ENCODE measurements at regions not wholly inside any gene's neighbourhood (a gene's known extent, or its start where the extent isn't known, plus 50 kb on each side); places are given as distances from the start of the nearest gene placed in this dataset.

- Histone ChIP-seq H3K27me3 (ENCODE audit: control insufficient read depth in 1 of 2, insufficient read depth in 2 of 2, low read length in 1 of 2) (no peaks in the 10 kb centered on the region), H3K4me1 (ENCODE audit: control insufficient read depth in 1 of 2, insufficient read depth in 2 of 2, low read length in 2 of 2) (no peaks in the 10 kb centered on the region), H3K4me3 (ENCODE audit: low read length in 2 of 2) (no peak overlapping the region), H3K9me3 (ENCODE audit: control insufficient read depth, low read length) (no peaks in the 10 kb centered on the region), H3K27ac (ENCODE audit: low read depth in 1 of 2, low read length in 2 of 2) (no peak overlapping the region), H3K36me3 (ENCODE audit: control insufficient read depth in 1 of 2, insufficient read depth in 2 of 2, low read length in 1 of 2) (no peaks in the 10 kb centered on the region)
- DNase-seq, result no peak
- WGBS, 2 donors, result 40 to 44% methylated on average over 1 of the region's 1 CpG
- intact Hi-C loops (cut with DNase I), result no loop called here
- ATAC-seq (ENCODE audit: low FRiP score), result no peak
These were observed 464.8 kb downstream of the EPHA3 start for GRCh38 chr3:89572261-89572660.

DNA sequence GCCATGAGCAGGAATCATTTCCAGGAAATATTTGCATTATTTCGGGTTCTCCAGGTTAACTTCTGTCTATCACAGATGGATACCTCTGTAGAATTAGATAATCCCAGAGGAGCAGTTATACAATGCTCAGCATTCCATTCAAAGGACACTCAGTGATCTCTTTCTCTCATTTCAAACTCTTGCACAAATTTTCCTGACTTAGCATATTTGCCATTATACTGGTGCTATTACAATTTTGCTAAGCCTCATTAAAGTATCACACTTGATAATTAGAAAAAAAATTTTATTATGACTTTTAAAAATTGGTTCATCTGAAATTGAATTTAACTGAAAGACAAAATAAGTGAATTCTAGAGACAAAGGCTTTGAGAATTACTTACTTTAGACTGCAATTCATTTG is 469.0 kb downstream of the EPHA3 start:
- intact Hi-C loops (cut with DNase I), result no loop called here
- no peak for DNase-seq
- no peaks in the 10 kb centered on the region for H3K36me3 ChIP-seq (ENCODE audit: control insufficient read depth in 1 of 2, insufficient read depth in 2 of 2, low read length in 1 of 2)
- no peaks in the 10 kb centered on the region for H3K9me3 ChIP-seq (ENCODE audit: control insufficient read depth, low read length)
- H3K4me3 ChIP-seq (ENCODE audit: low read length in 2 of 2), result no peak overlapping the region
- WGBS, 2 donors, result 67 to 68% methylated on average over 1 of the region's 1 CpG
- no peak for ATAC-seq (ENCODE audit: low FRiP score)
- no peaks in the 10 kb centered on the region for H3K4me1 ChIP-seq (ENCODE audit: control insufficient read depth in 1 of 2, insufficient read depth in 2 of 2, low read length in 2 of 2)
- no peak overlapping the region for H3K27ac ChIP-seq (ENCODE audit: low read depth in 1 of 2, low read length in 2 of 2)
- no peaks in the 10 kb centered on the region for H3K27me3 ChIP-seq (ENCODE audit: control insufficient read depth in 1 of 2, insufficient read depth in 2 of 2, low read length in 1 of 2)

DNA sequence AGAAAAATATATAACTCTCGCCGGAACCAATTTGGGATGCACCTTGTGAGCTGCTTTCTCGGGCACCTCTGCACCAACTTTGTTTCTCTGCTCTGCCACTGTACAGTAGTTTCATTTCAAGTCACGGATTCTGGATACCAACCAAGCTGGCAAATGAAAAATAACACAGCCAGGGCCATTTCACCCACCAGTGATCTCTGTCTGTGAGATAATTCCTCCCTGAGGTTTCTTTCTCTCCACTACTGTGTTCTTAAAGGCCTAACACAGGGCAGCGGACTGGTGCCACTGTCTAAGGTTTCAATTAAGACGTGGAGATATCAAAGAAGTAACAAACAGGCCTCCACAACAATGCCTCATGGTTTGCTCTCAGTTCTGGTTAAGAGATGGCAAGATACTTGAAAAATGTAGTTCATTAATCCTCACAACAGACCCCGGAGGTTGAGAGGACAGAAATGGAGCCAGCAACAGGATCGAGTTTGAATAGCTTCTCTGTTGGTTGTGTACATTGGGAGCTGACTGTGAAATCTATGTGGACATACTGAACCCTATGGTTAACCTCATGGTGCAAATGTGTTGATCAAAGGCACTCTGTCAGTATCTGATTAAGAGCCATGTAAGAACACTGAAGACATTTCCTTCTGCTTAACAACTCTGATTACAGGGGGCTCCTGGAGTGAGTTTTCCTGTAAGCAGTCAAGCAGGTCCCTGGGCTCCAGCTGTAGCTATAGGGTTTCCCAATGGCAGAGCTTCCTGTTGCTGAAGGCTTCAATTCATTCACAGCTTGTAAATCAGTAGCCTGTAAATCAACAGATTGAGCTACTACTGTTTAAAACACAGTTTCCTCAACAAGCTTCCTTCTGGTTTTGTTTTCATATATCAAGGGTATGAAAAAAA is 470.5 kb downstream of the EPHA3 start:
- Histone ChIP-seq H3K27me3 (ENCODE audit: control insufficient read depth in 1 of 2, insufficient read depth in 2 of 2, low read length in 1 of 2) (no peaks in the 10 kb centered on the region), H3K36me3 (ENCODE audit: control insufficient read depth in 1 of 2, insufficient read depth in 2 of 2, low read length in 1 of 2) (no peaks in the 10 kb centered on the region), H3K4me3 (ENCODE audit: low read length in 2 of 2) (no peak overlapping the region), H3K9me3 (ENCODE audit: control insufficient read depth, low read length) (no peaks in the 10 kb centered on the region), H3K4me1 (ENCODE audit: control insufficient read depth in 1 of 2, insufficient read depth in 2 of 2, low read length in 2 of 2) (no peaks in the 10 kb centered on the region), H3K27ac (ENCODE audit: low read depth in 1 of 2, low read length in 2 of 2) (no peak overlapping the region)
- DNase-seq (no peak), ATAC-seq (ENCODE audit: low FRiP score) (no peak)
- 73 to 81% methylated on average over 8 of the region's 8 CpGs for WGBS, 2 donors
- intact Hi-C loops (cut with DNase I), result no loop called here

DNA sequence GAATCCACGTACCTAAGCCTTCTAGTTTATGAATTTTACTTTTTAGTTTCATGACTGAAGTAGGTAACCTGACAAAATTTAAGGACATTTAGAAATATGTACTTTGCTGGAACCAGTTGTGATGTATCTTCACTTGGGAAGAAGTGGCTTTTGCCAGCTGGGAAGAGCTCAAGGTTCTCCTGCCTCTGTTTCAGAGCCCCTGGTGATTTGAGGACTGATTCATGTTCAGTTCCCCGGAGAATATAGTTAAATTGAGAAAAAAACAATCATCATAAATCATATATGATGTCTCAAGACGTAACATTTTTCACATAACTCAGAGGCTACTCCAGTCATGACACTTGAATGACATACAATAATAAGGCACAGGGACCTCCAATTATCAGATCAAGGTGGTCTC is 473.4 kb downstream of the EPHA3 start:
- intact Hi-C loops (cut with DNase I), result no loop called here
- no peaks in the 10 kb centered on the region for H3K36me3 ChIP-seq (ENCODE audit: control insufficient read depth in 1 of 2, insufficient read depth in 2 of 2, low read length in 1 of 2)
- no peaks in the 10 kb centered on the region for H3K4me1 ChIP-seq (ENCODE audit: control insufficient read depth in 1 of 2, insufficient read depth in 2 of 2, low read length in 2 of 2)
- no peaks in the 10 kb centered on the region for H3K27me3 ChIP-seq (ENCODE audit: control insufficient read depth in 1 of 2, insufficient read depth in 2 of 2, low read length in 1 of 2)
- no peak overlapping the region for H3K4me3 ChIP-seq (ENCODE audit: low read length in 2 of 2)
- WGBS, 2 donors, result 52 to 69% methylated on average over 3 of the region's 3 CpGs
- DNase-seq, result no peak
- no peak overlapping the region for H3K27ac ChIP-seq (ENCODE audit: low read depth in 1 of 2, low read length in 2 of 2)
- ATAC-seq (ENCODE audit: low FRiP score), result no peak
- H3K9me3 ChIP-seq (ENCODE audit: control insufficient read depth, low read length), result no peaks in the 10 kb centered on the region

- Histone ChIP-seq H3K4me3 (ENCODE audit: low read length in 2 of 2) (no peak overlapping the region), H3K27ac (ENCODE audit: low read depth in 1 of 2, low read length in 2 of 2) (no peak overlapping the region), H3K4me1 (ENCODE audit: control insufficient read depth in 1 of 2, insufficient read depth in 2 of 2, low read length in 2 of 2) (no peaks in the 10 kb centered on the region), H3K36me3 (ENCODE audit: control insufficient read depth in 1 of 2, insufficient read depth in 2 of 2, low read length in 1 of 2) (no peaks in the 10 kb centered on the region), H3K27me3 (ENCODE audit: control insufficient read depth in 1 of 2, insufficient read depth in 2 of 2, low read length in 1 of 2) (no peaks in the 10 kb centered on the region), H3K9me3 (ENCODE audit: control insufficient read depth, low read length) (no peaks in the 10 kb centered on the region)
- intact Hi-C loops (cut with DNase I), result no loop called here
- DNase-seq (no peak), ATAC-seq (ENCODE audit: low FRiP score) (no peak)
- WGBS, 2 donors, result 81 to 87% methylated on average over 3 of the region's 3 CpGs
These were observed 477.0 kb downstream of the EPHA3 start for GRCh38 chr3:89584398-89584797.

- intact Hi-C loops (cut with DNase I), result no loop called here
- no peak overlapping the region for H3K4me3 ChIP-seq (ENCODE audit: low read length in 2 of 2)
- ATAC-seq (ENCODE audit: low FRiP score) (no peak), DNase-seq (no peak)
- H3K9me3 ChIP-seq (ENCODE audit: control insufficient read depth, low read length), result no peaks in the 10 kb centered on the region
- no peaks in the 10 kb centered on the region for H3K27me3 ChIP-seq (ENCODE audit: control insufficient read depth in 1 of 2, insufficient read depth in 2 of 2, low read length in 1 of 2)
- WGBS, 2 donors, result 70 to 83% methylated on average over 2 of the region's 2 CpGs
- no peaks in the 10 kb centered on the region for H3K36me3 ChIP-seq (ENCODE audit: control insufficient read depth in 1 of 2, insufficient read depth in 2 of 2, low read length in 1 of 2)
- no peaks in the 10 kb centered on the region for H3K4me1 ChIP-seq (ENCODE audit: control insufficient read depth in 1 of 2, insufficient read depth in 2 of 2, low read length in 2 of 2)
- no peak overlapping the region for H3K27ac ChIP-seq (ENCODE audit: low read depth in 1 of 2, low read length in 2 of 2)
These were observed 478.8 kb downstream of the EPHA3 start for GRCh38 chr3:89586256-89586655.

GRCh38 chr3:89586676-89587075 is 479.3 kb downstream of the EPHA3 start:
- H3K4me1 ChIP-seq (ENCODE audit: control insufficient read depth in 1 of 2, insufficient read depth in 2 of 2, low read length in 2 of 2), result no peaks in the 10 kb centered on the region
- no peak overlapping the region for H3K27ac ChIP-seq (ENCODE audit: low read depth in 1 of 2, low read length in 2 of 2)
- no peaks in the 10 kb centered on the region for H3K9me3 ChIP-seq (ENCODE audit: control insufficient read depth, low read length)
- DNase-seq (no peak), ATAC-seq (ENCODE audit: low FRiP score) (no peak)
- no peak overlapping the region for H3K4me3 ChIP-seq (ENCODE audit: low read length in 2 of 2)
- intact Hi-C loops (cut with DNase I), result no loop called here
- 99 to 100% methylated on average over 1 of the region's 1 CpG for WGBS, 2 donors
- H3K36me3 ChIP-seq (ENCODE audit: control insufficient read depth in 1 of 2, insufficient read depth in 2 of 2, low read length in 1 of 2), result no peaks in the 10 kb centered on the region
- no peaks in the 10 kb centered on the region for H3K27me3 ChIP-seq (ENCODE audit: control insufficient read depth in 1 of 2, insufficient read depth in 2 of 2, low read length in 1 of 2)

DNA sequence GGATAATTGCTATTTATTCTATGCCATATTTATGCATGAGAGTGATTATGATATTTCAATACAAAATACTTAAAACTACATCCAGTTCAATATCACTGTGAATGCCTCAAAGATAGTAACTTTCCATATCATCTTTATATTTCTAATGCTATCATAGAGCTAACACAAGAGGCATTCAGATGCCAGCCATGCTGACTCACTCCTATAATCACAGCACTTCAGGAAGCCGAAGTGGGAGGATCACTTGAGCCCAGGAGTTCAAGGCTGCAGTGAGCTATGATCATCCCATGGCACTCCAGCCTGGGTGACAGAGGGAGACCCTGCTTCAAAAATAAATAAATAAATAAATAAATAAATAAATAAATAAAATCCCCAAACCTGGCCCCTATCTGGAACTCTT is 498.7 kb downstream of the EPHA3 start:
- ATAC-seq (ENCODE audit: low FRiP score), result no peak
- no peaks in the 10 kb centered on the region for H3K36me3 ChIP-seq (ENCODE audit: control insufficient read depth in 1 of 2, insufficient read depth in 2 of 2, low read length in 1 of 2)
- no peak overlapping the region for H3K4me3 ChIP-seq (ENCODE audit: low read length in 2 of 2)
- no peak overlapping the region for H3K27ac ChIP-seq (ENCODE audit: low read depth in 1 of 2, low read length in 2 of 2)
- no peaks in the 10 kb centered on the region for H3K4me1 ChIP-seq (ENCODE audit: control insufficient read depth in 1 of 2, insufficient read depth in 2 of 2, low read length in 2 of 2)
- intact Hi-C loops (cut with DNase I), result no loop called here
- no peaks in the 10 kb centered on the region for H3K27me3 ChIP-seq (ENCODE audit: control insufficient read depth in 1 of 2, insufficient read depth in 2 of 2, low read length in 1 of 2)
- 67 to 74% methylated on average over 1 of the region's 1 CpG for WGBS, 2 donors
- DNase-seq, result peak in 1 of 2 donors; percentile 33
- H3K9me3 ChIP-seq (ENCODE audit: control insufficient read depth, low read length), result no peaks in the 10 kb centered on the region

DNA sequence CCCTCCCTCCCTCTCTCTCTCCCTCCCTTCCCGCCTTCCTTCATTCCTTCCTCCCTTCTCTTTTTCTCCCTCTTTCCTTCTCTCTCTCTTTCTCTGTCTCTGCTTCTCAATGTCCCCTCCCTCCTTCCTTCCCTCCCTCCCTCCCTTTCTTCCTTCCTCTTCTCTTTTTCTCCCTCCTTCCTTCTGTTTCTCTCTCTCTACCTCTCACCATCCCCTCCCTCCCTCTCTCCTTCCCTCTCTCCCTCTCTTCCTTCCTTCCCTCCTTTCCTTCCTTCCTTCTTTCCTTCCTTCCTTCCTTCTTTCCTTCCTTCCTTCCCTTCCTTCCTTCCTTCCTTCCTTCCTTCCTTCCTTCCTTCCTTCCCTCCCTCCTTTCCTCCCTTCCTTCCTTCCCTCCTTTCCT is 504.6 kb downstream of the EPHA3 start:
- Histone ChIP-seq H3K27me3 (ENCODE audit: control insufficient read depth in 1 of 2, insufficient read depth in 2 of 2, low read length in 1 of 2) (no peaks in the 10 kb centered on the region), H3K4me3 (ENCODE audit: low read length in 2 of 2) (no peak overlapping the region), H3K27ac (ENCODE audit: low read depth in 1 of 2, low read length in 2 of 2) (no peak overlapping the region), H3K4me1 (ENCODE audit: control insufficient read depth in 1 of 2, insufficient read depth in 2 of 2, low read length in 2 of 2) (no peaks in the 10 kb centered on the region), H3K36me3 (ENCODE audit: control insufficient read depth in 1 of 2, insufficient read depth in 2 of 2, low read length in 1 of 2) (no peaks in the 10 kb centered on the region), H3K9me3 (ENCODE audit: control insufficient read depth, low read length) (no peaks in the 10 kb centered on the region)
- WGBS, 2 donors, result 95 to 100% methylated on average over 1 of the region's 1 CpG
- ATAC-seq (ENCODE audit: low FRiP score), result no peak
- intact Hi-C loops (cut with DNase I), result no loop called here
- DNase-seq, result no peak

Measured in aorta (tissue), 5 donors.